Right cardiac atrium (tissue), 5 donors: ENCODE measurements at regions not wholly inside any gene's neighbourhood (a gene's known extent, or its start where the extent isn't known, plus 50 kb on each side); places are given as distances from the start of the nearest gene placed in this dataset.
A peak's percentile ranks its signal among the peaks of the same experiment; 100 is the strongest.

ENCODE experiments used
- ATAC-seq, 2 donors: fragments of 200-7000 bp; cut with Tn5 transposase; one replicate each; pipeline versions ENCODE4 v1.8.0 to v1.9.1; 2020; ENCODE audit warnings: moderate library complexity in 2 of 2, mild to moderate bottlenecking in 1 of 2
- DNase-seq, 3 donors: peaks; one replicate each; pipeline ENCODE4 v3.0.0-alpha.2; 2020
- H3K27ac ChIP-seq: one replicate; pipeline ENCODE4 v1.5.1; 2013; ENCODE audit warnings: mild to moderate bottlenecking, low read length, control low read depth, moderate library complexity
- H3K27me3 ChIP-seq: one replicate; pipeline ENCODE4 v1.6.1; 2013; ENCODE audit not compliant: control insufficient read depth, insufficient read depth
- H3K4me1 ChIP-seq: one replicate; pipeline ENCODE4 v1.6.1; 2013; ENCODE audit warnings: low read length; ENCODE audit not compliant: control insufficient read depth, insufficient read depth
- H3K4me3 ChIP-seq: one replicate; pipeline ENCODE4 v1.5.1; 2013; ENCODE audit warnings: low read length, control low read depth
- H3K9me3 ChIP-seq: one replicate; pipeline ENCODE4 v1.6.1; 2013; ENCODE audit warnings: low read length; ENCODE audit not compliant: control insufficient read depth
- WGBS: extraction: QIAGEN DNeasy Blood & Tissue Kit; methylation state at CpG from one replicate; pipeline ENCODE4 v1.1.7; 2013; 5-methylcytosine and 5-hydroxymethylcytosine counted together
- intact Hi-C, 4 donors: fragments of 100-400 bp; cut with DNase I; formaldehyde crosslinking; loops; one replicate each; pipeline versions ENCODE4 v1.11.0 to v1.14.0; 2022 to 2023
- donor health status: healthy with polysubstance abuse.
- donor health status: DM: no; HTN: yes; CAD: no.
- donor health status: DM: no; HTN: no; CAD: no.
- donor health status: DM: no; HTN: yes; CAD: no; lungs with severe emphysema.
- donor health status: DM: yes; HTN: yes; CAD: no.

GRCh38 chr21:36247316-36248010 lies 72.5 kb upstream of the MORC3 start:
- Histone ChIP-seq H3K27me3 (no peaks in the 10 kb centered on the region), H3K4me1 (no peaks in the 10 kb centered on the region), H3K4me3 (no peak overlapping the region), H3K9me3 (no peaks in the 10 kb centered on the region), H3K27ac (no peak overlapping the region)
- intact Hi-C loops = no loop called here
- ATAC-seq (no peak), DNase-seq (no peak)
- WGBS = 92% methylated on average over 8 of the region's 8 CpGs

GRCh38 chr21:36249576-36250422 lies 70.2 kb upstream of the MORC3 start:
- Histone ChIP-seq H3K9me3 (no peaks in the 10 kb centered on the region), H3K27me3 (no peaks in the 10 kb centered on the region), H3K27ac (no peak overlapping the region), H3K4me3 (no peak overlapping the region), H3K4me1 (no peaks in the 10 kb centered on the region)
- WGBS = 90% methylated on average over 20 of the region's 20 CpGs
- intact Hi-C loops = no loop called here
- ATAC-seq (no peak), DNase-seq (no peak)

- no peak for ATAC-seq
- DNase-seq = no peak
- Histone ChIP-seq H3K9me3 (no peaks in the 10 kb centered on the region), H3K27me3 (no peaks in the 10 kb centered on the region), H3K4me3 (no peak overlapping the region), H3K27ac (no peak overlapping the region), H3K4me1 (no peaks in the 10 kb centered on the region)
- whole genome bisulfite sequencing = 86% methylated on average over 17 of the region's 17 CpGs
- intact Hi-C loops = no loop called here
Measured at GRCh38 chr21:36250423-36251075, 69.4 kb upstream of the MORC3 start.

- H3K27ac ChIP-seq = no peak overlapping the region
- ATAC-seq = no peak
- intact Hi-C loops = no loop called here
- no peak overlapping the region for H3K4me3 ChIP-seq
- H3K27me3 ChIP-seq = no peaks in the 10 kb centered on the region
- WGBS = 72% methylated on average over 6 of the region's 6 CpGs
- no peaks in the 10 kb centered on the region for H3K4me1 ChIP-seq
- no peak for DNase-seq
- no peaks in the 10 kb centered on the region for H3K9me3 ChIP-seq
Measured at GRCh38 chr21:36254106-36254941, 65.7 kb upstream of the MORC3 start.

GRCh38 chr21:36255663-36256062 lies 64.3 kb upstream of the MORC3 start:
- H3K27me3 ChIP-seq = no peaks in the 10 kb centered on the region
- 94% methylated on average over 5 of the region's 5 CpGs for WGBS
- intact Hi-C loops = no loop called here
- no peak overlapping the region for H3K4me3 ChIP-seq
- no peaks in the 10 kb centered on the region for H3K4me1 ChIP-seq
- no peak overlapping the region for H3K27ac ChIP-seq
- ATAC-seq = no peak
- no peak for DNase-seq
- H3K9me3 ChIP-seq = no peaks in the 10 kb centered on the region

- no peak overlapping the region for H3K27ac ChIP-seq
- WGBS = 99% methylated on average over 1 of the region's 1 CpG
- no peak overlapping the region for H3K4me3 ChIP-seq
- no peaks in the 10 kb centered on the region for H3K27me3 ChIP-seq
- intact Hi-C loops = no loop called here
- ATAC-seq (no peak), DNase-seq (no peak)
- H3K4me1 ChIP-seq = no peaks in the 10 kb centered on the region
- H3K9me3 ChIP-seq = no peaks in the 10 kb centered on the region
Measured at GRCh38 chr21:36257657-36258056, 62.3 kb upstream of the MORC3 start.

GRCh38 chr21:36260030-36260787 lies 59.8 kb upstream of the MORC3 start:
- ATAC-seq = peak; percentile 78 to 83
- Histone ChIP-seq H3K4me3 (peak overlapping the region; percentile 70), H3K27me3 (no peaks in the 10 kb centered on the region), H3K4me1 (no peaks in the 10 kb centered on the region), H3K27ac (no peak overlapping the region), H3K9me3 (no peaks in the 10 kb centered on the region)
- intact Hi-C loops = no loop called here
- 38% methylated on average over 10 of the region's 10 CpGs for WGBS
- no peak for DNase-seq

- 96% methylated on average over 5 of the region's 5 CpGs for WGBS
- no peak for ATAC-seq
- H3K9me3 ChIP-seq = no peaks in the 10 kb centered on the region
- H3K4me1 ChIP-seq = no peaks in the 10 kb centered on the region
- no peak for DNase-seq
- no peak overlapping the region for H3K27ac ChIP-seq
- peak overlapping the region; percentile 70 for H3K4me3 ChIP-seq
- intact Hi-C loops = no loop called here
- H3K27me3 ChIP-seq = no peaks in the 10 kb centered on the region
Measured at GRCh38 chr21:36260802-36261201, 59.2 kb upstream of the MORC3 start.

- Histone ChIP-seq H3K4me1 (no peaks in the 10 kb centered on the region), H3K9me3 (no peaks in the 10 kb centered on the region), H3K27me3 (no peaks in the 10 kb centered on the region), H3K4me3 (no peak overlapping the region), H3K27ac (no peak overlapping the region)
- 91% methylated on average over 5 of the region's 5 CpGs for WGBS
- ATAC-seq (no peak), DNase-seq (no peak)
- intact Hi-C loops = no loop called here
Measured at GRCh38 chr21:36261459-36261858, 58.5 kb upstream of the MORC3 start.

GRCh38 chr21:36263797-36264196 lies 56.2 kb upstream of the MORC3 start:
- H3K9me3 ChIP-seq = no peaks in the 10 kb centered on the region
- H3K4me1 ChIP-seq = no peaks in the 10 kb centered on the region
- ATAC-seq (no peak), DNase-seq (no peak)
- no peaks in the 10 kb centered on the region for H3K27me3 ChIP-seq
- 89% methylated on average over 8 of the region's 8 CpGs for WGBS
- no peak overlapping the region for H3K27ac ChIP-seq
- H3K4me3 ChIP-seq = no peak overlapping the region
- intact Hi-C loops = no loop called here
